HepG2 (cell line): ENCODE measurements at regions not wholly inside any gene's neighbourhood (a gene's known extent, or its start where the extent isn't known, plus 50 kb on each side); places are given as distances from the start of the nearest gene placed in this dataset.

Experiments
- KAT8 ChIP-seq: IDR thresholded peaks from 2 replicates; pipeline ENCODE4 v1.6.1; 2016; ENCODE audit warnings: missing genetic modification reagents, missing compliant biosample characterization
- NCOA5 ChIP-seq: sonication (generic); formaldehyde crosslinking; IDR thresholded peaks from 2 replicates; pipeline ENCODE4 v1.4.0; 2020; ENCODE audit warnings: missing genetic modification reagents
- NR2F1 ChIP-seq, 2 experiments: fragments of 450-650 bp in 1 of 2; formaldehyde crosslinking in 1 of 2; IDR thresholded peaks; 2 replicates each; pipeline versions ENCODE4 v1.5.0 to v1.6.1; 2016 to 2020; ENCODE audit warnings: mild to moderate bottlenecking in 1 of 2, missing compliant biosample characterization in 1 of 2, missing genetic modification reagents in 1 of 2, moderate library complexity in 1 of 2
- XBP1 ChIP-seq: sonication (generic); formaldehyde crosslinking; IDR thresholded peaks from 2 replicates; pipeline ENCODE4 v1.5.0; 2020; ENCODE audit warnings: missing genetic modification reagents
- ZNF235 ChIP-seq: sonication (generic); formaldehyde crosslinking; IDR thresholded peaks from 2 replicates; pipeline ENCODE4 v1.8.1; 2023; ENCODE audit warnings: mild to moderate bottlenecking, missing genetic modification reagents, borderline replicate concordance
- ZNF274 ChIP-seq: sonication (generic); formaldehyde crosslinking; IDR thresholded peaks from 2 replicates; pipeline ENCODE4 v1.5.1; 2020; ENCODE audit warnings: mild to moderate bottlenecking, missing genetic modification reagents
- TF ChIP-seq, protein P1 (sequence below): sonication (generic); formaldehyde crosslinking; IDR thresholded peaks from 2 replicates; pipeline ENCODE4 v1.4.0; 2020; ENCODE audit warnings: mild to moderate bottlenecking, missing genetic modification reagents
- TF ChIP-seq, protein P2 (sequence below): sonication (generic); formaldehyde crosslinking; IDR thresholded peaks from 2 replicates; pipeline ENCODE4 v1.8.0; 2022; ENCODE audit warnings: missing genetic modification reagents, low read depth, mild to moderate bottlenecking, borderline replicate concordance

DNA sequence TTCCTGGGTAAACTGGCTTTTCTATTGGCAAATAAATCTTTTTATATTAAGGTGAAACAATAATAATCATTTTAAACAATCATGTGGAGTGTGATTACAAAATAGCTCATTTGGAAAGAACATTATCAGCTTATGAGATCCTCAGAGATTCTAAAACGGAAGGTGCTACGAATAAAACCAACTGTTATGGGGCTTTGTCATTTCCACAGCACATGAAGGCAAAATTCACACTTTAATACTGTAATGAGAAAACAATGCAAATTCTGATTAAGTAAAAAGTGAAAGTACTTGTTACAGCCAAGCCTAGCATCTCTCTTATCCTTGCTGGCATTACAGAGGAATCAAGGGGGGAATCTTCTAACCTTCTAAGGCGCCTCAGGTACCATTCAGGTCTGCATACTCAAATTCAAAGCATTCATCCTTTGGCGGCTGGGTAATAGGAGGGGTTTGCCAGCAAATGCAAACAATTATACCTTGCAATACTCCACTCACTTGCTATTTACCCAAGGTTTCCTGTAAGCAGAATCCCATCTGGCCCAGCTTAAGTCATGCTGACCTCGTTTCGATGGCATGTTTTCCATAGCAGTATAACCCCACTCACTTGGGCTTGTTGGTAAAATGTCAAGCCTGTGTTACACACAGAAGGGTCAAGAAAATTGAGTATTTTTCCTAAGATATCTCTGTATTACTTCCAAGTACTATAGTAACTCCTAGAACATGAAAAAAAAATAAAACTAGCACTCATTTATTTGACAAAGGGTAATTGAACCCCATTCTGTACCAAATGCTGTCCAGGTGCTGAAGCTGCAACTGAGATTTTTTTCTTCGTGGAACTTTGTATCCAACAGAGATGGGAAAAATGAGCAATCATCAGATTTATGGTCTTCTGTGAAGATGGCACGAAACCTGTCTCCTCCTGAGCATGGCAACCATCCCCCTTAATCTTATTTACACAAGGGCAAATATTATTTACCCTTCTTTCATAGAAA is 183.7 kb upstream of the LMCD1 start (continued):
- TF ChIP-seq, protein P1, sequence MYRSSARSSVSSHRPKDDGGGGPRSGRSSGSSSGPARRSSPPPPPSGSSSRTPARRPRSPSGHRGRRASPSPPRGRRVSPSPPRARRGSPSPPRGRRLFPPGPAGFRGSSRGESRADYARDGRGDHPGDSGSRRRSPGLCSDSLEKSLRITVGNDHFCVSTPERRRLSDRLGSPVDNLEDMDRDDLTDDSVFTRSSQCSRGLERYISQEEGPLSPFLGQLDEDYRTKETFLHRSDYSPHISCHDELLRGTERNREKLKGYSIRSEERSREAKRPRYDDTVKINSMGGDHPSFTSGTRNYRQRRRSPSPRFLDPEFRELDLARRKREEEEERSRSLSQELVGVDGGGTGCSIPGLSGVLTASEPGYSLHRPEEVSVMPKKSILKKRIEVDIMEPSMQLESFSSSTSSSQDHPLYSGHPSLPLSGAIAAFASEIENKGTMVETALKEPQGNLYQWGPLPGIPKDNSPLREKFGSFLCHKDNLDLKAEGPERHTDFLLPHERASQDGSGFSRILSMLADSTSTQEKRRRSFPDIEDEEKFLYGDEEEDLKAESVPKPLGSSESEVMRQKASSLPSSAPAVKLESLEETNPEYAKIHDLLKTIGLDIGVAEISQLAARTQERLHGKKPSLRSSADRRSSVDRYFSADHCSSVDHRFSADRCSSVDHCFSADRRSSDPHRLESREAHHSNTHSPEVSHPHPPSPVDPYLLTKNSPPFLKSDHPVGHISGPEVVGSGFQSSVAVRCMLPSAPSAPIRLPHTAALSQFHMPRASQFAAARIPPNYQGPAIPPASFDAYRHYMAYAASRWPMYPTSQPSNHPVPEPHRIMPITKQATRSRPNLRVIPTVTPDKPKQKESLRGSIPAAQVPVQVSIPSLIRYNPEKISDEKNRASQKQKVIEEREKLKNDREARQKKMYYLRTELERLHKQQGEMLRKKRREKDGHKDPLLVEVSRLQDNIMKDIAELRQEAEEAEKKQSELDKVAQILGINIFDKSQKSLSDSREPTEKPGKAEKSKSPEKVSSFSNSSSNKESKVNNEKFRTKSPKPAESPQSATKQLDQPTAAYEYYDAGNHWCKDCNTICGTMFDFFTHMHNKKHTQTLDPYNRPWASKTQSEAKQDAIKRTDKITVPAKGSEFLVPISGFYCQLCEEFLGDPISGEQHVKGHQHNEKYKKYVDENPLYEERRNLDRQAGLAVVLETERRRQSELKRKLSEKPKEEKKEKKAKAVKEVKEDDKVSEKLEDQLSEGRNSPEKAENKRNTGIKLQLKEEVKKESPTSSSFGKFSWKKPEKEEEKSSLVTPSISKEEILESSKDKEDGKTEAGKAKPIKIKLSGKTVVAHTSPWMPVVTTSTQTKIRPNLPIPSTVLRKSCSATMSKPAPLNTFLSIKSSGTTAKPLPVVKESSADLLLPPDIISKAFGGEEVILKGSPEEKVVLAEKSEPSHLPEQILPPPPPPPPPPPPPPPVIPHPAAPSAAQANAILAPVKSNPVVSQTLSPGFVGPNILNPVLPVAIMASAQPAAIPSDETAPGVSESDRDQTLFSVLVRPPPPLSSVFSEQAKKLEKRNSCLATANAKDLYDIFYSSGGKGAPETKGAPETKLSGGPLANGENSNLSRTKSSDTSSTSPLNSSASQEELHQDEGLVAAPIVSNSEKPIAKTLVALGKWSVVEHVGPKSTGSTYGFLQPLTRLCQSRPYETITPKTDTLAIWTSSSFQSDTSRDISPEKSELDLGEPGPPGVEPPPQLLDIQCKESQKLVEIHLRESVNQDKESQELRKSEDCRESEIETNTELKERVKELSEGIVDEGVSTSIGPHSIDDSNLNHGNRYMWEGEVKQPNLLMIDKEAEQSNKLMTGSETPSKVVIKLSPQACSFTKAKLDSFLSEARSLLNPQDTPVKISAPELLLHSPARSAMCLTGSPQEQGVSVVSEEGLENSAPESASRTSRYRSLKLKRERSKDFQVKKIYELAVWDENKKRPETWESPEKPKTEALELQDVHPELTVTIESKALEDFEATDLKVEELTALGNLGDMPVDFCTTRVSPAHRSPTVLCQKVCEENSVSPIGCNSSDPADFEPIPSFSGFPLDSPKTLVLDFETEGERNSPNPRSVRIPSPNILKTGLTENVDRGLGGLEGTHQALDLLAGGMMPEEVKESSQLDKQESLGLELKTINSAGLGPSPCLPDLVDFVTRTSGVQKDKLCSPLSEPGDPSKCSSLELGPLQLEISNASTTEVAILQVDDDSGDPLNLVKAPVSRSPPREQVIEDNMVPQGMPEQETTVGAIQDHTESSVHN (CRISPR knock-in tag): no peak
- no peak for TF ChIP-seq KAT8
- no peak for TF ChIP-seq NR2F1 (CRISPR knock-in tag; IDR thresholded peaks at IDR 0.05)
- no peak for TF ChIP-seq ZNF274 (CRISPR knock-in tag)
- no peak for TF ChIP-seq ZNF235
- TF ChIP-seq, protein P2, sequence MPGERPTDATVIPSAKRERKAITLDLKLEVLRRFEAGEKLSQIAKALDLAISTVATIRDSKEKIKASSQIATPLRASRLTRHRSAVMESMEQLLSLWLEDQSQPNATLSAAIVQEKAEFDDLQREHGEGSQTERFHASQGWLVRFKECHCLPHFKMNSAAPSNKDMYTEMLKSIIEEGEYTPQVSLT (CRISPR knock-in tag): no peak
- TF ChIP-seq NCOA5 (CRISPR knock-in tag): no peak
- TF ChIP-seq XBP1 (CRISPR knock-in tag): no peak
- TF ChIP-seq, all 625 proteins: peak for 0
